ENCODE measurements at regions not wholly inside any gene's neighbourhood (a gene's known extent, or its start where the extent isn't known, plus 50 kb on each side); places are given as distances from the start of the nearest gene placed in this dataset.

- Histone ChIP-seq H3K4me1 (ENCODE audit: control insufficient read depth, low read length) (no peaks in the 10 kb centered on the region), H3K9me2 (replicated peaks; ENCODE audit: control insufficient read depth, low read length) (no peaks in the 10 kb centered on the region), H4K20me1 (ENCODE audit: control insufficient read depth, insufficient read depth, low read depth, low read length) (no peaks in the 10 kb centered on the region), H3K27ac (ENCODE audit: low read depth, low read length) (no peak overlapping the region), H3K27me3 (ENCODE audit: control insufficient read depth, low read length) (no peaks in the 10 kb centered on the region), H3K79me2 (ENCODE audit: control insufficient read depth, low read length) (no peaks in the 10 kb centered on the region), H3K9me3 (ENCODE audit: control insufficient read depth, insufficient read depth, low read length) (no peaks in the 10 kb centered on the region), H3K36me3 (ENCODE audit: control insufficient read depth, low read length) (no peaks in the 10 kb centered on the region), H3K4me2 (ENCODE audit: low read length) (no peak overlapping the region), H3K4me3 (ENCODE audit: low read length) (no peak overlapping the region), H3F3A (ENCODE audit: control insufficient read depth, insufficient read depth) (no peaks in the 10 kb centered on the region)
- TF ChIP-seq, protein P1, sequence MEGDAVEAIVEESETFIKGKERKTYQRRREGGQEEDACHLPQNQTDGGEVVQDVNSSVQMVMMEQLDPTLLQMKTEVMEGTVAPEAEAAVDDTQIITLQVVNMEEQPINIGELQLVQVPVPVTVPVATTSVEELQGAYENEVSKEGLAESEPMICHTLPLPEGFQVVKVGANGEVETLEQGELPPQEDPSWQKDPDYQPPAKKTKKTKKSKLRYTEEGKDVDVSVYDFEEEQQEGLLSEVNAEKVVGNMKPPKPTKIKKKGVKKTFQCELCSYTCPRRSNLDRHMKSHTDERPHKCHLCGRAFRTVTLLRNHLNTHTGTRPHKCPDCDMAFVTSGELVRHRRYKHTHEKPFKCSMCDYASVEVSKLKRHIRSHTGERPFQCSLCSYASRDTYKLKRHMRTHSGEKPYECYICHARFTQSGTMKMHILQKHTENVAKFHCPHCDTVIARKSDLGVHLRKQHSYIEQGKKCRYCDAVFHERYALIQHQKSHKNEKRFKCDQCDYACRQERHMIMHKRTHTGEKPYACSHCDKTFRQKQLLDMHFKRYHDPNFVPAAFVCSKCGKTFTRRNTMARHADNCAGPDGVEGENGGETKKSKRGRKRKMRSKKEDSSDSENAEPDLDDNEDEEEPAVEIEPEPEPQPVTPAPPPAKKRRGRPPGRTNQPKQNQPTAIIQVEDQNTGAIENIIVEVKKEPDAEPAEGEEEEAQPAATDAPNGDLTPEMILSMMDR (IDR thresholded peaks at IDR 0.05; ENCODE audit: low read depth, low read length, poor library complexity, severe bottlenecking): peak; percentile 74
- TF ChIP-seq EZH2phosphoT487 (IDR thresholded peaks at IDR 0.05; ENCODE audit: borderline replicate concordance, low read length): no peak
Measured at GRCh38 chr16:6081320-6081976, 983.9 kb upstream of the EEF2KMT start.

GRCh38 chr16:6076631-6077030 lies 979.0 kb upstream of the EEF2KMT start:
- no peaks in the 10 kb centered on the region for H3K4me1 ChIP-seq (ENCODE audit: control insufficient read depth, low read length)
- no peaks in the 10 kb centered on the region for H3K79me2 ChIP-seq (ENCODE audit: control insufficient read depth, low read length)
- no peak overlapping the region for H3K27ac ChIP-seq (ENCODE audit: low read depth, low read length)
- no peaks in the 10 kb centered on the region for H3K9me2 ChIP-seq (replicated peaks; ENCODE audit: control insufficient read depth, low read length)
- H3F3A ChIP-seq (ENCODE audit: control insufficient read depth, insufficient read depth): no peaks in the 10 kb centered on the region
- TF ChIP-seq, protein P1 (IDR thresholded peaks at IDR 0.05; ENCODE audit: low read depth, low read length, poor library complexity, severe bottlenecking): no peak
- TF ChIP-seq EZH2phosphoT487 (IDR thresholded peaks at IDR 0.05; ENCODE audit: borderline replicate concordance, low read length): no peak
- no peaks in the 10 kb centered on the region for H4K20me1 ChIP-seq (ENCODE audit: control insufficient read depth, insufficient read depth, low read depth, low read length)
- no peaks in the 10 kb centered on the region for H3K9me3 ChIP-seq (ENCODE audit: control insufficient read depth, insufficient read depth, low read length)
- H3K4me3 ChIP-seq (ENCODE audit: low read length): no peak overlapping the region
- no peak overlapping the region for H3K4me2 ChIP-seq (ENCODE audit: low read length)
- H3K36me3 ChIP-seq (ENCODE audit: control insufficient read depth, low read length): no peaks in the 10 kb centered on the region
- no peaks in the 10 kb centered on the region for H3K27me3 ChIP-seq (ENCODE audit: control insufficient read depth, low read length)

GRCh38 chr16:6068063-6068462 lies 970.5 kb upstream of the EEF2KMT start:
- H3K36me3 ChIP-seq (ENCODE audit: control insufficient read depth, low read length): no peaks in the 10 kb centered on the region
- TF ChIP-seq, protein P1 (IDR thresholded peaks at IDR 0.05; ENCODE audit: low read depth, low read length, poor library complexity, severe bottlenecking): no peak
- no peak for TF ChIP-seq EZH2phosphoT487 (IDR thresholded peaks at IDR 0.05; ENCODE audit: borderline replicate concordance, low read length)
- H3F3A ChIP-seq (ENCODE audit: control insufficient read depth, insufficient read depth): no peaks in the 10 kb centered on the region
- no peaks in the 10 kb centered on the region for H3K9me3 ChIP-seq (ENCODE audit: control insufficient read depth, insufficient read depth, low read length)
- H4K20me1 ChIP-seq (ENCODE audit: control insufficient read depth, insufficient read depth, low read depth, low read length): no peaks in the 10 kb centered on the region
- H3K4me3 ChIP-seq (ENCODE audit: low read length): no peak overlapping the region
- H3K27ac ChIP-seq (ENCODE audit: low read depth, low read length): no peak overlapping the region
- no peak overlapping the region for H3K4me2 ChIP-seq (ENCODE audit: low read length)
- H3K4me1 ChIP-seq (ENCODE audit: control insufficient read depth, low read length): no peaks in the 10 kb centered on the region
- H3K27me3 ChIP-seq (ENCODE audit: control insufficient read depth, low read length): no peaks in the 10 kb centered on the region
- H3K79me2 ChIP-seq (ENCODE audit: control insufficient read depth, low read length): no peaks in the 10 kb centered on the region
- H3K9me2 ChIP-seq (replicated peaks; ENCODE audit: control insufficient read depth, low read length): no peaks in the 10 kb centered on the region
